ENCODE measurements at regions not wholly inside any gene's neighbourhood (a gene's known extent, or its start where the extent isn't known, plus 50 kb on each side); places are given as distances from the start of the nearest gene placed in this dataset.

DNA sequence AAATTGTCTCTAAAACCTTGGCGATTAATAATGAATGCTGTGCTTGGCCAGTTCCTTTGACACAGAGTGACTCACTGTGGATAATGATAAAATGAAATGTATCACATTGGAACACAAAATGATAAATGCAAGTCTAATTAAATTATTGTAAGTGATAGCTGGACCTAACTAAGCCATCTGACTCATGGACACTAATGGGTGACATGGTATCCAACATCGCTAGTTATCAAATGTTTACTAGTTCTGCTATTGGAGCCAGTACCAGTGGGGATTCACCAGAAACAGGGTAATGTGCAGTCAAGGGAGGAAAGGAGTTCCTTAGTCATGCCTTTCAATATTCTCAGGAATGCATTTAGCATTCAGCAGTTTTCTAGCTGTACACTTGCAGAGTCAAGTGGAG, 736.3 kb upstream of the ACVR2A start:
- Mint-ChIP-seq H3K36me3 (ENCODE audit: insufficient read depth, unreplicated experiment) (no peaks in the 10 kb centered on the region), H3K4me3 (ENCODE audit: unreplicated experiment) (no peak overlapping the region), H3K27ac (ENCODE audit: low read depth, unreplicated experiment) (no peak overlapping the region), H3K9me3 (ENCODE audit: unreplicated experiment) (no peaks in the 10 kb centered on the region), H3K4me1 (ENCODE audit: insufficient read depth, unreplicated experiment) (no peaks in the 10 kb centered on the region), H3K27me3 (ENCODE audit: insufficient read depth, unreplicated experiment) (no peaks in the 10 kb centered on the region)
- CTCF ChIA-PET = no interaction called here
- DNase-seq (ENCODE audit: unreplicated experiment) = no peak
- BruUV-seq (replicated peaks) = no TSS peak
- intact Hi-C loops (cut with micrococcal nuclease) = no loop called here
- POLR2A ChIA-PET = interaction anchor here (0.8 kb wide), 1 partner anchor 9 kb away, joined by 4 read pairs; no protein-coding TSS in a partner anchor
- TF ChIP-seq, protein P1, sequence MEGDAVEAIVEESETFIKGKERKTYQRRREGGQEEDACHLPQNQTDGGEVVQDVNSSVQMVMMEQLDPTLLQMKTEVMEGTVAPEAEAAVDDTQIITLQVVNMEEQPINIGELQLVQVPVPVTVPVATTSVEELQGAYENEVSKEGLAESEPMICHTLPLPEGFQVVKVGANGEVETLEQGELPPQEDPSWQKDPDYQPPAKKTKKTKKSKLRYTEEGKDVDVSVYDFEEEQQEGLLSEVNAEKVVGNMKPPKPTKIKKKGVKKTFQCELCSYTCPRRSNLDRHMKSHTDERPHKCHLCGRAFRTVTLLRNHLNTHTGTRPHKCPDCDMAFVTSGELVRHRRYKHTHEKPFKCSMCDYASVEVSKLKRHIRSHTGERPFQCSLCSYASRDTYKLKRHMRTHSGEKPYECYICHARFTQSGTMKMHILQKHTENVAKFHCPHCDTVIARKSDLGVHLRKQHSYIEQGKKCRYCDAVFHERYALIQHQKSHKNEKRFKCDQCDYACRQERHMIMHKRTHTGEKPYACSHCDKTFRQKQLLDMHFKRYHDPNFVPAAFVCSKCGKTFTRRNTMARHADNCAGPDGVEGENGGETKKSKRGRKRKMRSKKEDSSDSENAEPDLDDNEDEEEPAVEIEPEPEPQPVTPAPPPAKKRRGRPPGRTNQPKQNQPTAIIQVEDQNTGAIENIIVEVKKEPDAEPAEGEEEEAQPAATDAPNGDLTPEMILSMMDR (IDR thresholded peaks at IDR 0.05; ENCODE audit: unreplicated experiment) = no peak

DNA sequence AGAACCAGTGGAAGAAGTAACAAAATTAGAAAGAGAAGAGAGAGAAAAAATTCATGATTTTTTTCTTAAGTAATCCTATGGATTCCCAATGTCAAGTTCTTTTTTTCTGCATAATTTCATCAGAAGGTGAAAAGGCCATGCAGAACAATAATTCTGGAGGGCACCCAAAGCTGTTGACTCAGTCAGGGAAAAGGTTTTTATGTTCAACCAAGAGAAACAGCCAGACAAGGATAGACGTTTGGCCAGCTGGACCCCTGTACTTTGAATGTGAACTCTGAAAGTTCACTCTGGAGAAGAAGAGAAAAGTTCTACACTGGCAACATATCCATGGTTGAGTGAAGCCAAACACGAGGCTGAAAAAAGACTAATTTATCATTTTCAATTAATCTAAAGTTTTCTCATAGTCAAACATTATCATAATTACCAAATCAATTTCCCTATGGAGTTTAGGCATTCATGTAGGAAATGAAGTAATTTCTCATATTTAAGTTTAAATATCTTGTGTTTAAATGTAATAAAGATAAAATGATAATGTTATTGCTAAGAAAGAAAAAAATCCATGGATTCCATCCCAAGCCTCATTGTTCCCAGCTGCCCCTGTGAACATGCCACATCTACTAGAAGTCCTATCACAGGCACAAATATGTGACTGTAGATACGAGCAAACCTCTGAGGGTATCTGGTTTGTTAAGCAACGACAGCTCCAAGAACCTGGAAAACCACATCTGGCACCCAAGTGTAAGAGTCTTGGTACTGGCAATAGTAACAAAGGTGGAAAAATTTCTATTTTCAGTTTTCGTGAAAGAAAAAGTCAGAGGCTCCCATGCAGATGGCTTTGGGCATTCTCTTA, 742.7 kb upstream of the ACVR2A start:
- CTCF ChIA-PET = interaction anchor here (1.1 kb wide), 1 partner anchor 19 kb away, joined by 3 read pairs; no protein-coding TSS in a partner anchor
- no peak for DNase-seq (ENCODE audit: unreplicated experiment)
- no TSS peak for BruUV-seq (replicated peaks)
- POLR2A ChIA-PET = interaction anchor here (0.7 to 1.2 kb wide), 2 partner anchors 18 to 73 kb away, joined by 3 read pairs; no protein-coding TSS in a partner anchor
- H3K9me3 Mint-ChIP-seq (ENCODE audit: unreplicated experiment) = no peaks in the 10 kb centered on the region
- peaks cover 23% of the 10 kb centered on the region for H3K4me1 Mint-ChIP-seq (ENCODE audit: insufficient read depth, unreplicated experiment)
- intact Hi-C loops (cut with micrococcal nuclease) = no loop called here
- H3K27ac Mint-ChIP-seq (ENCODE audit: low read depth, unreplicated experiment) = no peak overlapping the region
- no peak overlapping the region for H3K4me3 Mint-ChIP-seq (ENCODE audit: unreplicated experiment)
- no peaks in the 10 kb centered on the region for H3K36me3 Mint-ChIP-seq (ENCODE audit: insufficient read depth, unreplicated experiment)
- TF ChIP-seq, protein P1 (IDR thresholded peaks at IDR 0.05; ENCODE audit: unreplicated experiment) = no peak
- no peaks in the 10 kb centered on the region for H3K27me3 Mint-ChIP-seq (ENCODE audit: insufficient read depth, unreplicated experiment)

DNA sequence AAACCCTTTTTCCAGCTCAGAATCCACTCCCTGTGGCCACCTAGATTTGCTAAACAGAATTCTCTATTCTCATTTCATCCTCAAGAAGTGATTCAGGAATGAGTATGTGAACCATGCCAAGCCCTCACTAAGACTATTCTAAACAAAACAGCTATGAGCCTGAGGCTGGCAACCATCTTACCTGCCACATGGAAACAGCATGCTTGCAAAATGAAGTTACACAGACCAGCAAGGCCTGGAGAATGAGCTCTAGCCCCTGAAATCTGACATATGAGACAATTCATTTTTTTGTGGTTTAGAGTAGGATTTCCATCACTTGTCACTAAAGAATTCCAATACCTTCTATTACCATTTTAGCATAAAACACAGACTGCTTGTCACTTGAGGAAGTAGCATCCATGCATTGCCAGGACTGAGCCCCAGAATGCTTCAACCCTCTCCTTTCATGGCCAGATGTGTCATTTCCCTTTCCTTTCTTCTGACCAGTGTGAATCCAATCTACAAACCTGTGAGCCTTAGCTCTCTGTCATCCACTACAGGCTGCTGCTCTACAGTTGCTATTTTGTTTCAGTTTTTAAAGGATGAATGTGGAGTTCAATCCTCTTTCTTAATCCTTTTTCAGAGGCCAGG, 744.3 kb upstream of the ACVR2A start:
- Mint-ChIP-seq H3K9me3 (ENCODE audit: unreplicated experiment) (no peaks in the 10 kb centered on the region), H3K27ac (ENCODE audit: low read depth, unreplicated experiment) (peak overlapping the region; percentile 57), H3K4me1 (ENCODE audit: insufficient read depth, unreplicated experiment) (peaks cover 32% of the 10 kb centered on the region), H3K36me3 (ENCODE audit: insufficient read depth, unreplicated experiment) (no peaks in the 10 kb centered on the region), H3K27me3 (ENCODE audit: insufficient read depth, unreplicated experiment) (no peaks in the 10 kb centered on the region), H3K4me3 (ENCODE audit: unreplicated experiment) (no peak overlapping the region)
- intact Hi-C loops (cut with micrococcal nuclease) = no loop called here
- DNase-seq (ENCODE audit: unreplicated experiment) = no peak
- POLR2A ChIA-PET = interaction anchor here (0.7 to 2.9 kb wide), 8 partner anchors 10 to 744 kb away, joined by 3 to 18 read pairs (median 5); partner anchors contain the start of gene ACVR2A
- TF ChIP-seq, protein P1 (IDR thresholded peaks at IDR 0.05; ENCODE audit: unreplicated experiment) = no peak
- CTCF ChIA-PET = interaction anchor here (0.5 to 1.3 kb wide), 3 partner anchors 18 to 786 kb away, joined by 3 to 6 read pairs (median 3); no protein-coding TSS in a partner anchor
- BruUV-seq (replicated peaks) = no TSS peak

DNA sequence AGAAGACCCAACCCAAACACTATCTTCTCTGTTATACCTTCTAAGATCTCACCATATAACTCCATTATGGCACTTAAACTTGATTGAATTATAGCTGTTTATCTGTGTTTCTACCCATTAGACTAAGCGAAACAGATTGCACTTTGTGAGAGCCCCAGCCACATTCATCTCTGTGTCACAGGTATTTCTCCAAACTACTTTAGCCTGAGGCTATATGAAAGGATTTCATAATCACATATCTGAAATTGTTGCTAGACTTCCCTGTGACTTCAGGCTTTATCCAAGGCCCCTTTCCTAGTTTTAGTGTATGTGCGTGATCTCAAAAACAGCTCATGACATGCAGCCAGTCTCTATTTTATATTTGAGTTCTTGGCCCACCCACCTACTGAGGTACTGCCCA, 745.0 kb upstream of the ACVR2A start:
- Mint-ChIP-seq H3K36me3 (ENCODE audit: insufficient read depth, unreplicated experiment) (no peaks in the 10 kb centered on the region), H3K4me1 (ENCODE audit: insufficient read depth, unreplicated experiment) (peaks cover 32% of the 10 kb centered on the region), H3K27me3 (ENCODE audit: insufficient read depth, unreplicated experiment) (no peaks in the 10 kb centered on the region), H3K27ac (ENCODE audit: low read depth, unreplicated experiment) (peak overlapping the region; percentile 57), H3K9me3 (ENCODE audit: unreplicated experiment) (peaks cover 3% of the 10 kb centered on the region), H3K4me3 (ENCODE audit: unreplicated experiment) (no peak overlapping the region)
- POLR2A ChIA-PET = interaction anchor here (0.7 to 2.9 kb wide), 10 partner anchors 9 to 745 kb away, joined by 3 to 18 read pairs (median 4); partner anchors contain the start of gene ACVR2A
- TF ChIP-seq, protein P1 (IDR thresholded peaks at IDR 0.05; ENCODE audit: unreplicated experiment) = no peak
- CTCF ChIA-PET = interaction anchor here (0.5 to 1.3 kb wide), 4 partner anchors 18 to 786 kb away, joined by 3 to 6 read pairs (median 3); no protein-coding TSS in a partner anchor
- intact Hi-C loops (cut with micrococcal nuclease) = no loop called here
- peak; percentile 62 for DNase-seq (ENCODE audit: unreplicated experiment)
- BruUV-seq (replicated peaks) = no TSS peak

Data from MCF 10A (cell line).